T-helper 1 cell treated with Interleukin-12 subunit alpha and Interleukin-12 subunit beta and Interleukin-4 antibody, amounts not matched to agents 30 ng/mL and 1 ng/mL, for 36 hours (primary cell): ENCODE measurements at regions not wholly inside any gene's neighbourhood (a gene's known extent, or its start where the extent isn't known, plus 50 kb on each side); places are given as distances from the start of the nearest gene placed in this dataset.

Source experiments
- intact Hi-C: fragments of 100-400 bp; cut with micrococcal nuclease; formaldehyde crosslinking; loops from one replicate; pipeline ENCODE4 v1.15.1; 2024

- intact Hi-C loops, result no loop called here
Observed at GRCh38 chr6:44559486-44560270, 172.2 kb downstream of the CDC5L start.

GRCh38 chr6:44560458-44561059, 173.1 kb downstream of the CDC5L start:
- intact Hi-C loops, result no loop called here

GRCh38 chr6:44561060-44561623, 173.6 kb downstream of the CDC5L start:
- intact Hi-C loops, result no loop called here

- intact Hi-C loops, result no loop called here
Observed at GRCh38 chr6:44561832-44562665, 174.5 kb downstream of the CDC5L start.

GRCh38 chr6:44563397-44563796, 175.9 kb downstream of the CDC5L start:
- intact Hi-C loops, result no loop called here

- intact Hi-C loops, result no loop called here
Observed at GRCh38 chr6:44564906-44565524, 177.5 kb downstream of the CDC5L start.

GRCh38 chr6:44567406-44567805, 179.9 kb downstream of the CDC5L start:
- intact Hi-C loops, result no loop called here

GRCh38 chr6:44569131-44569530, 181.6 kb downstream of the CDC5L start:
- intact Hi-C loops, result no loop called here

GRCh38 chr6:44569931-44570385, 182.5 kb downstream of the CDC5L start:
- intact Hi-C loops, result no loop called here

- intact Hi-C loops, result no loop called here
Observed at GRCh38 chr6:44571510-44571909, 184.0 kb downstream of the CDC5L start.

- intact Hi-C loops, result no loop called here
Observed at GRCh38 chr6:44572346-44572745, 184.8 kb downstream of the CDC5L start.

- intact Hi-C loops, result no loop called here
Observed at GRCh38 chr6:44575644-44576043, 188.1 kb downstream of the CDC5L start.

GRCh38 chr6:44576132-44576631, 188.7 kb downstream of the CDC5L start:
- intact Hi-C loops, result no loop called here

- intact Hi-C loops, result no loop called here
Observed at GRCh38 chr6:44580901-44581300, 193.4 kb downstream of the CDC5L start.

- intact Hi-C loops, result no loop called here
Observed at GRCh38 chr6:44582930-44583329, 195.4 kb downstream of the CDC5L start.

- intact Hi-C loops, result no loop called here
Observed at GRCh38 chr6:44590471-44590870, 203.0 kb downstream of the CDC5L start.

- intact Hi-C loops, result loop anchor here (1.0 kb wide), 3 partner anchors 826 to 1329 kb away; no protein-coding TSS in a partner anchor
Observed at GRCh38 chr6:44593539-44593944, 206.0 kb downstream of the CDC5L start.

- intact Hi-C loops, result no loop called here
Observed at GRCh38 chr6:44594481-44594880, 207.0 kb downstream of the CDC5L start.

GRCh38 chr6:44598679-44599078, 211.2 kb downstream of the CDC5L start:
- intact Hi-C loops, result no loop called here

GRCh38 chr6:44599672-44600071, 212.2 kb downstream of the CDC5L start:
- intact Hi-C loops, result no loop called here
